Right lobe of liver (tissue), 6 donors: ENCODE measurements at regions not wholly inside any gene's neighbourhood (a gene's known extent, or its start where the extent isn't known, plus 50 kb on each side); places are given as distances from the start of the nearest gene placed in this dataset.

Experiments used
- ATAC-seq, 4 donors: fragments of 200-7000 bp; cut with Tn5 transposase; one replicate each; pipeline ENCODE4 v1.9.1; 2020; ENCODE audit warnings: mild to moderate bottlenecking in 4 of 4, moderate library complexity in 4 of 4
- DNase-seq, 3 donors: peaks; one replicate each; pipeline ENCODE4 v3.0.0-alpha.2; 2020
- H3K27ac ChIP-seq, 3 donors: fragments of 200-600 bp; one replicate each; pipeline ENCODE4 v1.8.0; 2022
- H3K27me3 ChIP-seq, 2 donors: fragments of 200-600 bp; one replicate each; pipeline ENCODE4 v1.8.0; 2022
- H3K36me3 ChIP-seq, 4 donors: fragments of 200-600 bp; sonication (generic) in 1 of 4; one replicate each; pipeline versions ENCODE4 v1.5.1 to v1.8.0; 2017 to 2022; ENCODE audit warnings: control low read depth in 1 of 4
- H3K4me1 ChIP-seq, 4 donors: fragments of 200-600 bp; sonication (generic) in 1 of 4; one replicate each; pipeline versions ENCODE4 v1.5.1 to v1.8.0; 2017 to 2022; ENCODE audit warnings: control low read depth in 1 of 4
- H3K4me3 ChIP-seq, 3 donors: fragments of 200-600 bp; one replicate each; pipeline ENCODE4 v1.8.0; 2022
- H3K9me3 ChIP-seq, 4 donors: fragments of 200-600 bp; sonication (generic) in 1 of 4; one replicate each; pipeline versions ENCODE4 v1.5.1 to v1.8.0; 2017 to 2022; ENCODE audit warnings: control low read depth in 1 of 4
- CTCF ChIP-seq, 4 donors: fragments of 200-600 bp in 3 of 4; fragments of 450-650 bp in 1 of 4; IDR thresholded peaks; one replicate each; pipeline versions ENCODE4 v1.5.1 to v1.8.0; 2016 to 2022; ENCODE audit warnings: antibody characterized with exemption in 4 of 4, mild to moderate bottlenecking in 2 of 4
- POLR2A ChIP-seq: fragments of 450-650 bp; IDR thresholded peaks from one replicate; pipeline ENCODE4 v1.6.1; 2017; ENCODE audit warnings: antibody characterized with exemption, mild to moderate bottlenecking
- WGBS: methylation state at CpG from one replicate; pipeline ENCODE4 v1.1.6; 2018; ENCODE audit warnings: low coverage, low lambda C conversion rate; ENCODE audit not compliant: insufficient coverage; ENCODE audit errors: missing lambda C conversion rate; 5-methylcytosine and 5-hydroxymethylcytosine counted together
- intact Hi-C, 2 donors: fragments of 100-400 bp; cut with DNase I; formaldehyde crosslinking; loops; one replicate each; pipeline versions ENCODE4 v1.11.2 to v1.14.1; 2022
- small RNA-seq, 2 experiments: library from RNA; depleted of rRNA; stranded (forward); fragments of <200 nt; gene quantifications; one replicate each; pipeline ENCODE3, GENCODE V24; 2016
- donor health status: DM: no; HTN: yes; CAD: no.
- donor health status: DM: no; HTN: no; CAD: no.
- donor health status: DM: no; HTN: no; CAD: no.
- donor health status: DM: no; HTN: yes; CAD: no.
- donor health status: DM: no; HTN: yes; CAD: no.

- no peak for ATAC-seq
These were observed 49.7 kb upstream of the GPD1L start for GRCh38 chr3:32056559-32057290.

More at GRCh38 chr3:32056559-32057290, 49.7 kb upstream of the GPD1L start:
- Histone ChIP-seq H3K9me3 (no peaks in the 10 kb centered on the region), H3K27ac (no peak overlapping the region), H3K4me1 (no peaks in the 10 kb centered on the region), H3K36me3 (no peaks in the 10 kb centered on the region), H3K4me3 (no peak overlapping the region), H3K27me3 (peaks cover 0 to 44% of the 10 kb centered on the region in 2 donors)
- intact Hi-C loops = no loop called here
- 43% methylated on average over 5 of the region's 5 CpGs for WGBS
- DNase-seq = no peak
- TF ChIP-seq POLR2A = no peak
- TF ChIP-seq CTCF (IDR thresholded peaks at IDR 0.05) = no peak

Small RNA genes in the stretch of these regions (small RNA-seq; reads per million reads assigned to genes)
- 0 reads per million in 2 experiments for gene RF00019
